Astrocyte (in vitro differentiated cells and primary cell): ENCODE measurements at regions not wholly inside any gene's neighbourhood (a gene's known extent, or its start where the extent isn't known, plus 50 kb on each side); places are given as distances from the start of the nearest gene placed in this dataset.

ENCODE experiments used
- DNase-seq: peaks from one replicate; pipeline ENCODE4 v3.0.0-alpha.2; 2010; ENCODE audit warnings: low read depth
- FAIRE-seq: peaks from 2 replicates; lab custom pipeline; 2011; peaks lifted over from hg19 to GRCh38; lab: Jason Lieb, UNC
- H2AFZ ChIP-seq: 2 replicates; pipeline ENCODE4 v1.6.0; 2012; ENCODE audit warnings: low read depth, low read length, inconsistent platforms
- H3K27ac ChIP-seq: 2 replicates; pipeline ENCODE4 v1.5.1; 2011; ENCODE audit warnings: low read depth, low read length, inconsistent platforms
- H3K27me3 ChIP-seq: 2 replicates; pipeline ENCODE4 v1.6.0; 2011; ENCODE audit warnings: low read length, inconsistent platforms; ENCODE audit not compliant: insufficient read depth
- H3K36me3 ChIP-seq: 2 replicates; pipeline ENCODE4 v1.5.1; 2011; ENCODE audit warnings: low read length, inconsistent platforms; ENCODE audit not compliant: insufficient read depth
- H3K4me1 ChIP-seq: 2 replicates; pipeline ENCODE4 v1.5.1; 2011; ENCODE audit warnings: low read length, inconsistent platforms; ENCODE audit not compliant: insufficient read depth
- H3K4me2 ChIP-seq: 2 replicates; pipeline ENCODE4 v1.6.0; 2012; ENCODE audit warnings: low read length, inconsistent platforms
- H3K4me3 ChIP-seq: 2 replicates; pipeline ENCODE4 v1.5.1; 2011; ENCODE audit warnings: low read depth, mild to moderate bottlenecking, low read length, inconsistent platforms; ENCODE audit not compliant: insufficient read depth
- H3K79me2 ChIP-seq: 2 replicates; pipeline ENCODE4 v1.6.0; 2012; ENCODE audit warnings: mild to moderate bottlenecking, low read length, inconsistent platforms; ENCODE audit not compliant: insufficient read depth
- H3K9ac ChIP-seq: 2 replicates; pipeline ENCODE4 v1.6.0; 2012; ENCODE audit warnings: mild to moderate bottlenecking, low read length, inconsistent platforms
- H3K9me3 ChIP-seq: 2 replicates; pipeline ENCODE4 v1.5.1; 2012; ENCODE audit warnings: low read depth, mild to moderate bottlenecking, low read length, inconsistent platforms; ENCODE audit not compliant: insufficient read depth
- H4K20me1 ChIP-seq: 2 replicates; pipeline ENCODE4 v1.6.0; 2012; ENCODE audit warnings: low read length, inconsistent platforms; ENCODE audit not compliant: insufficient read depth
- H3K27ac Mint-ChIP-seq: one replicate; pipeline ENCODE4 v1.8.0; 2021; ENCODE audit warnings: mild to moderate bottlenecking, mixed read lengths; ENCODE audit not compliant: unreplicated experiment
- H3K27me3 Mint-ChIP-seq: one replicate; pipeline ENCODE4 v1.8.0; 2021; ENCODE audit warnings: low read depth, mixed read lengths; ENCODE audit not compliant: unreplicated experiment
- H3K36me3 Mint-ChIP-seq: one replicate; pipeline ENCODE4 v1.8.0; 2021; ENCODE audit warnings: low read depth, mixed read lengths; ENCODE audit not compliant: unreplicated experiment
- H3K4me1 Mint-ChIP-seq: one replicate; pipeline ENCODE4 v1.8.0; 2021; ENCODE audit warnings: low read depth, mixed read lengths; ENCODE audit not compliant: unreplicated experiment
- H3K4me3 Mint-ChIP-seq: one replicate; pipeline ENCODE4 v1.8.0; 2021; ENCODE audit warnings: mild to moderate bottlenecking, moderate library complexity, mixed read lengths; ENCODE audit not compliant: unreplicated experiment
- H3K9me3 Mint-ChIP-seq: one replicate; pipeline ENCODE4 v1.8.0; 2021; ENCODE audit warnings: mild to moderate bottlenecking, mixed read lengths; ENCODE audit not compliant: unreplicated experiment
- EZH2 ChIP-seq: IDR thresholded peaks from 2 replicates; pipeline ENCODE4 v1.6.1; 2012; ENCODE audit warnings: mild to moderate bottlenecking, low read length, inconsistent platforms; ENCODE audit not compliant: insufficient read depth
- TF ChIP-seq, protein P1 (sequence below): IDR thresholded peaks from 2 replicates; pipeline ENCODE4 v1.5.1; 2011; ENCODE audit warnings: low read depth, mild to moderate bottlenecking, inconsistent platforms, low read length, moderate library complexity; ENCODE audit not compliant: insufficient read depth

DNA sequence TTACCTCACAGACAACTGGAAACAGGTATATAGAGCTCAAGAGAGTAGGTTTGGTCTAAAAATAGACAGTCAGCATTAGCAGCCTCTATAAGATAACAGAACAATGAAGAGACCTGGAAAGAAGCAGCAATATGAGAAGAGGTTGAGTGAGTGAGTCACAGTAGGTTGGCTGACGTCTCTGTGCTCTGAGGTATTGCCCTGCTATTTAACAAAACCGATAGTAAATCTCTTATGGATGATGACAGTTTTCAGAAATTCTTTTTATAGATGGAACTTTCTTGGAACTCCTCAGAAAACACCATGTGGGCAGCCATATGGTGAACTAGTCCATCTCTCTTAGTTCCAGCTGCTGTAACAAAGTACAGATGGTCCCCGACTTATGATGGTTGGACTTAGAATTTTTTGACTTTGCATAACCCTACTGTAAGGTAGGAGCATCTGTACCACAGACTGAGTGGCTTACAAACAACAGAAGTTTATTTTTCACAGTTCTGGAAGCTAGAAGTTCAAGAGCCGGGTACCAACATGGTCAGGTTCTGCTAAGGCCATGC lies 123.5 kb downstream of the MBD2 start:
- peak; percentile 64 for DNase-seq
- H3K79me2 ChIP-seq: no peaks in the 10 kb centered on the region

DNA sequence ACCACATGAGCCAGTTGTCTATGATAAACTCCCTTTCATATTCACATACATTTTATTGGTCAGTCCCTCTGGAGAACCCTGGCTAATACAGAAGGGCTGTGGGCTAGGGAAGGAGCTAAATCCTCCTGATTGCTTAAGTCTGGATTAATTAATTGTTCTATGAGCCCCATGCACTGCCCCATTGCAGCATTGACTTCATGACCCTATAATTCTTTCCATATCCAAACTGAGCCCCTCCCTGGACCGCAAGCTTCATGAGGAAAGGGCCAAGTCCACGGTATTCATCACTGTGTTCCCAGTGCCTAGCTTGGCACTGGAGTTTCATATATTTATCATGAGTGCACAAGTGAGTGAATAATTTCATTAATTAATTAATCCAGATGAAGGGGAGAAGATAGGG lies 124.0 kb downstream of the MBD2 start:
- H3K27me3 Mint-ChIP-seq: no peaks in the 10 kb centered on the region
- FAIRE-seq (no peak), DNase-seq (no peak)
- Histone ChIP-seq H3K36me3 (no peaks in the 10 kb centered on the region), H3K4me1 (no peaks in the 10 kb centered on the region), H3K4me3 (no peak overlapping the region), H3K9ac (no peak overlapping the region), H3K4me2 (no peak overlapping the region), H3K27me3 (no peaks in the 10 kb centered on the region), H4K20me1 (no peaks in the 10 kb centered on the region), H3K9me3 (no peaks in the 10 kb centered on the region), H3K27ac (no peak overlapping the region), H2AFZ (no peak overlapping the region), H3K79me2 (no peaks in the 10 kb centered on the region)
- H3K36me3 Mint-ChIP-seq: peaks cover 2% of the 10 kb centered on the region
- H3K4me1 Mint-ChIP-seq: no peaks in the 10 kb centered on the region
- no peak overlapping the region for H3K4me3 Mint-ChIP-seq
- peaks cover 7% of the 10 kb centered on the region for H3K9me3 Mint-ChIP-seq
- no peak for TF ChIP-seq EZH2
- TF ChIP-seq, protein P1, sequence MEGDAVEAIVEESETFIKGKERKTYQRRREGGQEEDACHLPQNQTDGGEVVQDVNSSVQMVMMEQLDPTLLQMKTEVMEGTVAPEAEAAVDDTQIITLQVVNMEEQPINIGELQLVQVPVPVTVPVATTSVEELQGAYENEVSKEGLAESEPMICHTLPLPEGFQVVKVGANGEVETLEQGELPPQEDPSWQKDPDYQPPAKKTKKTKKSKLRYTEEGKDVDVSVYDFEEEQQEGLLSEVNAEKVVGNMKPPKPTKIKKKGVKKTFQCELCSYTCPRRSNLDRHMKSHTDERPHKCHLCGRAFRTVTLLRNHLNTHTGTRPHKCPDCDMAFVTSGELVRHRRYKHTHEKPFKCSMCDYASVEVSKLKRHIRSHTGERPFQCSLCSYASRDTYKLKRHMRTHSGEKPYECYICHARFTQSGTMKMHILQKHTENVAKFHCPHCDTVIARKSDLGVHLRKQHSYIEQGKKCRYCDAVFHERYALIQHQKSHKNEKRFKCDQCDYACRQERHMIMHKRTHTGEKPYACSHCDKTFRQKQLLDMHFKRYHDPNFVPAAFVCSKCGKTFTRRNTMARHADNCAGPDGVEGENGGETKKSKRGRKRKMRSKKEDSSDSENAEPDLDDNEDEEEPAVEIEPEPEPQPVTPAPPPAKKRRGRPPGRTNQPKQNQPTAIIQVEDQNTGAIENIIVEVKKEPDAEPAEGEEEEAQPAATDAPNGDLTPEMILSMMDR: no peak
- H3K27ac Mint-ChIP-seq: no peak overlapping the region

More for the DNA sequence above, 123.5 kb downstream of the MBD2 start:
- Mint-ChIP-seq H3K4me1 (no peaks in the 10 kb centered on the region), H3K4me3 (no peak overlapping the region), H3K27ac (no peak overlapping the region), H3K36me3 (peaks cover 2% of the 10 kb centered on the region), H3K27me3 (no peaks in the 10 kb centered on the region), H3K9me3 (peaks cover 7% of the 10 kb centered on the region)
- Histone ChIP-seq H3K4me2 (no peak overlapping the region), H3K4me1 (no peaks in the 10 kb centered on the region), H3K27me3 (no peaks in the 10 kb centered on the region), H3K9me3 (no peaks in the 10 kb centered on the region), H3K36me3 (no peaks in the 10 kb centered on the region), H3K9ac (no peak overlapping the region), H4K20me1 (no peaks in the 10 kb centered on the region), H3K4me3 (no peak overlapping the region), H3K27ac (no peak overlapping the region), H2AFZ (no peak overlapping the region)
- FAIRE-seq: no peak
- TF ChIP-seq, protein P1: no peak
- TF ChIP-seq EZH2: no peak

DNA sequence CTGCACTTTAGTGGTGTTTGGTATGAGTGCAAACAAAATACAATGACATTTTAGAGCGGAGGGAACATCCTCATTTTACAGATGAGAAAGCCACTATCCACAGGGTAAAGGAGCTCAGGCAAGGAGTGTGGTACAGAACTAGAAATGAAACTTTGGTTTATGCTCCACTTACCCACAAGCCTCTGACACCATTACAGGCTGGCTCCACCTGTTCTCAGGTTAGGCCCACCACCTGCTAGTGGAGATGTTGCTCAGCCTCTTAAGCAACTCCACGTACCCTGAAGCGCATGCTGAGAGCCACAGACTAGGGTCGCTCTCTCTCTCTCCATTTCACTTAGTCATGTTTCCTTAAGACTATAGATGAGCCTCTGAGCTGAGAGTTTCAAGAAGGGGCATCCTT lies 130.0 kb downstream of the MBD2 start:
- H3K27ac ChIP-seq: no peak overlapping the region
- peaks cover 5% of the 10 kb centered on the region for H3K9me3 Mint-ChIP-seq
- no peak for TF ChIP-seq EZH2
- TF ChIP-seq, protein P1: no peak

More for the DNA sequence above, 130.0 kb downstream of the MBD2 start:
- H3K9me3 ChIP-seq: peaks cover 4% of the 10 kb centered on the region
- Mint-ChIP-seq H3K27ac (no peak overlapping the region), H3K36me3 (peaks cover 2% of the 10 kb centered on the region), H3K4me3 (no peak overlapping the region), H3K4me1 (peaks cover 17% of the 10 kb centered on the region), H3K27me3 (no peaks in the 10 kb centered on the region)
- H3K4me3 ChIP-seq: no peak overlapping the region
- no peaks in the 10 kb centered on the region for H4K20me1 ChIP-seq
- no peak overlapping the region for H2AFZ ChIP-seq
- FAIRE-seq: no peak
- H3K4me2 ChIP-seq: no peak overlapping the region
- no peaks in the 10 kb centered on the region for H3K4me1 ChIP-seq
- no peaks in the 10 kb centered on the region for H3K27me3 ChIP-seq
- H3K9ac ChIP-seq: no peak overlapping the region
- H3K36me3 ChIP-seq: no peaks in the 10 kb centered on the region
- H3K79me2 ChIP-seq: no peaks in the 10 kb centered on the region
- DNase-seq: no peak
